ENCODE measurements at regions not wholly inside any gene's neighbourhood (a gene's known extent, or its start where the extent isn't known, plus 50 kb on each side); places are given as distances from the start of the nearest gene placed in this dataset.

DNA sequence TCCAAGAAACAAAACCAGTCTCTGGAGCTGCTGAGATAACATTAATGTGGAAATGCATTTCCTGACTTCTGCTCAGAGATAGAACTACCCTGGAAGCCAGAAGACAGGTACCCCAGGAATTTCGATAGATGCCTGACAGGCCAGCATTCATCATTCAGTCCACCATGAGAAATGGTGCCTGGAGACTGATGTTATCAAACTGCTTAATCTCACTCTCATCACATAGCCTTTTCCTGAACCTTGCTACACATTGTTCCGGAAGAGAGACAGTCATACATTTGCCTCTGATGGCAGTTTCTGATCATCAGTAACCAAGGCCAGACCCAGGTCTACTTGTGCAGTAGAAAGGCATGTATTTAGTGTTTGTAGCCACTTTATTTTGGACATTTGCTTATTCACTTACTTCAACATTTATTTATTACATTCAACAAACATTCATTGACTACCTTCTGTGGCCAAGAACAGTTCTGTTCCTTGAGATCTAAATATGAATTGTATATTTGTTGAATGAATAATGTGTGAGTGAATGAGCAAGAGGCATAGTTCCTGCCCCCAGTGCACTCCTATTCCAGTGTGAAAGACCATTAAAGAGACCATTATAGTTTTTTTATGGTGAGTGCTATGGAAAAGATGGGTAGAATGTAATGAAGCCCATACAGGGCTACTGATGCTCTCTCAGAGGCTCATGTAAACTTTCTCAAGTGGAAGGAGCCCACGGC is 485.7 kb downstream of the NUF2 start:
- CTCF ChIA-PET: no interaction called here

GRCh38 chr1:163813251-163813650 is 491.5 kb downstream of the NUF2 start:
- DNase-seq (ENCODE audit: extremely low spot score): no peak
- TF ChIP-seq FOXM1 (IDR thresholded peaks at IDR 0.05; ENCODE audit: borderline replicate concordance) (no peak), FOXK2 (IDR thresholded peaks at IDR 0.05) (no peak), BHLHE40 (IDR thresholded peaks at IDR 0.05; ENCODE audit: borderline replicate concordance) (no peak), SUZ12 (IDR thresholded peaks at IDR 0.05) (no peak), CTBP1 (IDR thresholded peaks at IDR 0.05; ENCODE audit: borderline replicate concordance) (no peak), TARDBP (IDR thresholded peaks at IDR 0.05) (no peak), ELF4 (IDR thresholded peaks at IDR 0.05) (no peak), FOXA1 (IDR thresholded peaks at IDR 0.05) (no peak), L3MBTL2 (conservative IDR thresholded peaks at IDR 0.05) (no peak), ARNT (IDR thresholded peaks at IDR 0.05) (no peak), LEF1 (IDR thresholded peaks at IDR 0.05; ENCODE audit: borderline replicate concordance) (no peak), HDGF (IDR thresholded peaks at IDR 0.05; ENCODE audit: borderline replicate concordance) (no peak), ZNF384 (IDR thresholded peaks at IDR 0.05) (no peak), NFRKB (IDR thresholded peaks at IDR 0.05) (no peak), SP1 (IDR thresholded peaks at IDR 0.05) (no peak)
- TF ChIP-seq, protein P1, sequence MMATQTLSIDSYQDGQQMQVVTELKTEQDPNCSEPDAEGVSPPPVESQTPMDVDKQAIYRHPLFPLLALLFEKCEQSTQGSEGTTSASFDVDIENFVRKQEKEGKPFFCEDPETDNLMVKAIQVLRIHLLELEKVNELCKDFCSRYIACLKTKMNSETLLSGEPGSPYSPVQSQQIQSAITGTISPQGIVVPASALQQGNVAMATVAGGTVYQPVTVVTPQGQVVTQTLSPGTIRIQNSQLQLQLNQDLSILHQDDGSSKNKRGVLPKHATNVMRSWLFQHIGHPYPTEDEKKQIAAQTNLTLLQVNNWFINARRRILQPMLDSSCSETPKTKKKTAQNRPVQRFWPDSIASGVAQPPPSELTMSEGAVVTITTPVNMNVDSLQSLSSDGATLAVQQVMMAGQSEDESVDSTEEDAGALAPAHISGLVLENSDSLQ (IDR thresholded peaks at IDR 0.05): no peak
- ChIA-PET POLR2A (no interaction called here), CTCF (no interaction called here)

More for the DNA sequence above, 485.7 kb downstream of the NUF2 start:
- no peak for DNase-seq (ENCODE audit: extremely low spot score)
- TF ChIP-seq L3MBTL2 (conservative IDR thresholded peaks at IDR 0.05): no peak
- TF ChIP-seq HDGF (IDR thresholded peaks at IDR 0.05; ENCODE audit: borderline replicate concordance): no peak
- TF ChIP-seq FOXA1 (IDR thresholded peaks at IDR 0.05): no peak
- no peak for TF ChIP-seq SP1 (IDR thresholded peaks at IDR 0.05)
- TF ChIP-seq SUZ12 (IDR thresholded peaks at IDR 0.05): no peak
- no peak for TF ChIP-seq ZNF384 (IDR thresholded peaks at IDR 0.05)
- POLR2A ChIA-PET: no interaction called here

DNA sequence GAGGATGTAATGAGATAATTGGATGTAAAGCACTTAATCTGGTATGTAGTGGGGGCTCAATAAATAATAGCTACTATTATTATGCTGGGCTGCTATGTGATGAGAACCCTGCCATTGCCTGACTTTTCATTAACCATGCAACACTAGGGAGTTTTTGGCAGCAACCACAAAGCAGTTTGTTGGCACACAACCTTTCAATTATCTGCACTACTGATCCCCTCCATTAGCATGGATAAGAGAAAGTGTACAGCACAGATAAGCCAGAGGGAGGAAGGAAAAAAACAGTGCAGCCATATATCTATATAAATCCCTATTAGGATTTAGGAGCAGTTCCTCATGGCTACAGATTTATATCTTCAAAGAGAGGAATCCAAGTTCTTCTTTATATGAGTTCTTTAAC is 498.5 kb downstream of the NUF2 start:
- DNase-seq (ENCODE audit: extremely low spot score): no peak
- TF ChIP-seq FOXA1 (IDR thresholded peaks at IDR 0.05) (no peak), CTBP1 (IDR thresholded peaks at IDR 0.05; ENCODE audit: borderline replicate concordance) (no peak)
- CTCF ChIA-PET: no interaction called here
- POLR2A ChIA-PET: no interaction called here

GRCh38 chr1:163820766-163821165 is 499.0 kb downstream of the NUF2 start:
- ChIA-PET POLR2A (no interaction called here), CTCF (no interaction called here)
- no peak for TF ChIP-seq HDGF (IDR thresholded peaks at IDR 0.05; ENCODE audit: borderline replicate concordance)
- TF ChIP-seq NFRKB (IDR thresholded peaks at IDR 0.05): no peak
- TF ChIP-seq FOXK2 (IDR thresholded peaks at IDR 0.05): no peak
- no peak for TF ChIP-seq CTBP1 (IDR thresholded peaks at IDR 0.05; ENCODE audit: borderline replicate concordance)
- TF ChIP-seq FOXA1 (IDR thresholded peaks at IDR 0.05): no peak
- TF ChIP-seq, protein P1 (IDR thresholded peaks at IDR 0.05): no peak
- TF ChIP-seq FOXM1 (IDR thresholded peaks at IDR 0.05; ENCODE audit: borderline replicate concordance): no peak
- no peak for TF ChIP-seq ARNT (IDR thresholded peaks at IDR 0.05)
- TF ChIP-seq SUZ12 (IDR thresholded peaks at IDR 0.05): no peak
- TF ChIP-seq TARDBP (IDR thresholded peaks at IDR 0.05): no peak
- DNase-seq (ENCODE audit: extremely low spot score): no peak

DNA sequence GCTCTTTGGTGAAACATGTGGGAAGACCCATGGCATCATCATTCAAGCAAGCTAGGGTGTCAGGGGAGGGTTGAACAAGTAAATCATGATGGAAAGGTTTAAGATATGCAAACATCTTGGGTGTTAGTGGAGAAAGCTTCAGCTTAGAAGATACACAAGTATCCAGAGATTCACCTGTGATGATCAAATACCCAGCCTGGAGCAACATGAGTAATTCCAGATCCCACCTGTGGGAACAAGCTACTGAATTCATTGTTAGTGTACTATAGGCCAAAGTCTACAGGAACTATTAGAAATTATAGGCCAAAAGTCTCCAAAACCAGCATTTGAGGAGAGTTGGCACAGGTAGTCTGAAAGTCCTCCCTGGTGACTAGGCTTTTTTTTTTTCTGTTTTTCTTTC is 499.9 kb downstream of the NUF2 start:
- CTCF ChIA-PET: no interaction called here

DNA sequence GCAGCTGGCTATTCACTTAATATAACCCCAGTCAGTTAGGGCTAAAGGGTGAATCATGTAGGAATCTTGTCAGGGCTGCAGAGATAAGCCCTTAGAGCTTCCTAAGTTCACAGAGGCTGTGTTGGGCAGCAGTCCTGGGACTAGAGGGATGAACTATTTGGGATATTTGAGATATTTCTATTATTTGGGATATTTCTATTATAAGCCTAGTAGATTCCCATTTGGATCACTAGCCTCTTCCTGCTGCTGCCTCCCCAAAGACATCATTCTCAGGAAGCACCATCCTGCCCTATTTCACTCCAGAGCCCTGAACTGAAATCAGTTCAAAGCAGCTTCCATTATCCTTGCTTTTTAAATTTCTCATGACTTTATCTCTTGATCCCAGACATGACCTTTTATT is 501.3 kb downstream of the NUF2 start:
- ChIA-PET POLR2A (no interaction called here), CTCF (no interaction called here)
- TF ChIP-seq, protein P1 (IDR thresholded peaks at IDR 0.05): no peak
- TF ChIP-seq ELF4 (IDR thresholded peaks at IDR 0.05) (no peak), SUZ12 (IDR thresholded peaks at IDR 0.05) (no peak), TARDBP (IDR thresholded peaks at IDR 0.05) (no peak), LEF1 (IDR thresholded peaks at IDR 0.05; ENCODE audit: borderline replicate concordance) (no peak), NFRKB (IDR thresholded peaks at IDR 0.05) (no peak), ZNF384 (IDR thresholded peaks at IDR 0.05) (no peak), ARNT (IDR thresholded peaks at IDR 0.05) (no peak), SP1 (IDR thresholded peaks at IDR 0.05) (no peak)
- DNase-seq (ENCODE audit: extremely low spot score): no peak

More for the DNA sequence above, 499.9 kb downstream of the NUF2 start:
- POLR2A ChIA-PET: no interaction called here
- no peak for DNase-seq (ENCODE audit: extremely low spot score)
- TF ChIP-seq ELF4 (IDR thresholded peaks at IDR 0.05) (no peak), L3MBTL2 (conservative IDR thresholded peaks at IDR 0.05) (no peak), TARDBP (IDR thresholded peaks at IDR 0.05) (no peak), FOXM1 (IDR thresholded peaks at IDR 0.05; ENCODE audit: borderline replicate concordance) (no peak), HDGF (IDR thresholded peaks at IDR 0.05; ENCODE audit: borderline replicate concordance) (no peak), FOXA1 (IDR thresholded peaks at IDR 0.05) (no peak)

GRCh38 chr1:163824006-163824405 is 502.3 kb downstream of the NUF2 start:
- ChIA-PET POLR2A (no interaction called here), CTCF (no interaction called here)
- no peak for TF ChIP-seq HDGF (IDR thresholded peaks at IDR 0.05; ENCODE audit: borderline replicate concordance)
- no peak for TF ChIP-seq FOXK2 (IDR thresholded peaks at IDR 0.05)
- TF ChIP-seq L3MBTL2 (conservative IDR thresholded peaks at IDR 0.05): no peak
- no peak for TF ChIP-seq CTBP1 (IDR thresholded peaks at IDR 0.05; ENCODE audit: borderline replicate concordance)
- TF ChIP-seq ZNF384 (IDR thresholded peaks at IDR 0.05): no peak
- no peak for TF ChIP-seq TARDBP (IDR thresholded peaks at IDR 0.05)
- no peak for TF ChIP-seq SUZ12 (IDR thresholded peaks at IDR 0.05)
- no peak for TF ChIP-seq ARNT (IDR thresholded peaks at IDR 0.05)
- TF ChIP-seq SP1 (IDR thresholded peaks at IDR 0.05): no peak
- TF ChIP-seq LEF1 (IDR thresholded peaks at IDR 0.05; ENCODE audit: borderline replicate concordance): no peak
- TF ChIP-seq ELF4 (IDR thresholded peaks at IDR 0.05): no peak
- no peak for TF ChIP-seq FOXA1 (IDR thresholded peaks at IDR 0.05)
- TF ChIP-seq FOXM1 (IDR thresholded peaks at IDR 0.05; ENCODE audit: borderline replicate concordance): no peak
- TF ChIP-seq, protein P1 (IDR thresholded peaks at IDR 0.05): no peak
- TF ChIP-seq NFRKB (IDR thresholded peaks at IDR 0.05): no peak
- DNase-seq (ENCODE audit: extremely low spot score): no peak
